H1 (cell line): ENCODE measurements at regions not wholly inside any gene's neighbourhood (a gene's known extent, or its start where the extent isn't known, plus 50 kb on each side); places are given as distances from the start of the nearest gene placed in this dataset.

Source experiments
- CTCF ChIP-seq, 3 experiments: IDR thresholded peaks; 1 replicate in 2 of 3; 2 replicates in 1 of 3; pipeline versions ENCODE4 v1.5.1 to v1.6.1; 2011; ENCODE audit warnings: low read length in 3 of 3, mild to moderate bottlenecking in 3 of 3, inconsistent platforms in 2 of 3, low read depth in 1 of 3, moderate library complexity in 1 of 3; ENCODE audit not compliant: insufficient read depth in 1 of 3; ENCODE audit errors: control extremely low read depth in 1 of 3
- POLR2A ChIP-seq, 2 experiments: IDR thresholded peaks; 1 replicate in 1 of 2; 2 replicates in 1 of 2; pipeline ENCODE4 v1.6.1; 2011; ENCODE audit warnings: low read depth in 2 of 2, low read length in 2 of 2, mild to moderate bottlenecking in 2 of 2; ENCODE audit errors: control extremely low read depth in 1 of 2
- POLR2AphosphoS5 ChIP-seq: IDR thresholded peaks from 2 replicates; pipeline ENCODE4 v1.6.1; 2011; ENCODE audit warnings: low read depth, low read length
- YY1 ChIP-seq: IDR thresholded peaks from 2 replicates; pipeline ENCODE4 v1.6.1; 2011; ENCODE audit warnings: low read depth, mild to moderate bottlenecking, low read length

GRCh38 chr2:217242947-217243346 is 383.1 kb upstream of the TNP1 start:
- TF ChIP-seq CTCF (IDR thresholded peaks at IDR 0.05; ENCODE audit: control extremely low read depth in 1 of 3, insufficient read depth in 1 of 3, low read depth in 1 of 3, low read length in 3 of 3) (no peak), POLR2AphosphoS5 (no peak), YY1 (no peak), POLR2A (IDR thresholded peaks at IDR 0.05; ENCODE audit: control extremely low read depth in 1 of 2, low read depth in 2 of 2, low read length in 2 of 2) (no peak)
